Endodermal cell (in vitro differentiated cells): ENCODE measurements at regions not wholly inside any gene's neighbourhood (a gene's known extent, or its start where the extent isn't known, plus 50 kb on each side); places are given as distances from the start of the nearest gene placed in this dataset.

Experiments used
- DNase-seq: peaks from one replicate; pipeline ENCODE4 v3.0.0-alpha.2; 2017
- H3K27ac ChIP-seq: 2 replicates; pipeline ENCODE4 v1.5.1; 2013; ENCODE audit warnings: mild to moderate bottlenecking, low read depth, low read length, moderate library complexity
- H3K27me3 ChIP-seq: 2 replicates; pipeline ENCODE4 v1.6.1; 2013; ENCODE audit warnings: mild to moderate bottlenecking, low read length, moderate library complexity; ENCODE audit not compliant: insufficient read depth, control insufficient read depth, poor library complexity, severe bottlenecking
- H3K36me3 ChIP-seq: 2 replicates; pipeline ENCODE4 v1.7.0; 2013; ENCODE audit warnings: mild to moderate bottlenecking, low read length, moderate library complexity; ENCODE audit not compliant: control insufficient read depth, insufficient read depth
- H3K4me1 ChIP-seq: one replicate; pipeline ENCODE4 v1.7.0; 2013; ENCODE audit warnings: low read length; ENCODE audit not compliant: control insufficient read depth, insufficient read depth
- H3K4me3 ChIP-seq: 2 replicates; pipeline ENCODE4 v1.5.1; 2013; ENCODE audit warnings: mild to moderate bottlenecking, low read length, moderate library complexity
- H3K9ac ChIP-seq: 2 replicates; pipeline ENCODE4 v1.6.1; 2013; ENCODE audit warnings: mild to moderate bottlenecking, low read length, moderate library complexity; ENCODE audit not compliant: poor library complexity, severe bottlenecking; ENCODE audit errors: extremely low read depth
- H3K9me3 ChIP-seq: 2 replicates; pipeline ENCODE4 v1.6.1; 2013; ENCODE audit warnings: mild to moderate bottlenecking, low read length, moderate library complexity; ENCODE audit not compliant: control insufficient read depth
- H3K27ac Mint-ChIP-seq: 2 replicates; pipeline ENCODE4 v1.8.0; 2020; ENCODE audit warnings: mixed read lengths
- H3K27me3 Mint-ChIP-seq: 2 replicates; pipeline ENCODE4 v1.8.0; 2021; ENCODE audit warnings: mild to moderate bottlenecking, mixed read lengths; ENCODE audit not compliant: insufficient read depth
- H3K36me3 Mint-ChIP-seq: 2 replicates; pipeline ENCODE4 v1.8.0; 2020; ENCODE audit warnings: low read depth, mixed read lengths
- H3K4me1 Mint-ChIP-seq: 2 replicates; pipeline ENCODE4 v1.8.0; 2020; ENCODE audit warnings: mixed read lengths
- H3K4me3 Mint-ChIP-seq: 2 replicates; pipeline ENCODE4 v1.8.0; 2020; ENCODE audit warnings: mild to moderate bottlenecking, moderate library complexity, mixed read lengths
- H3K9me3 Mint-ChIP-seq: 2 replicates; pipeline ENCODE4 v1.8.0; 2020; ENCODE audit warnings: mild to moderate bottlenecking, mixed read lengths
- CTCF ChIP-seq: fragments of 200-600 bp; sonication (generic); conservative IDR thresholded peaks from 2 replicates; pipeline ENCODE4 v1.5.0; 2021; ENCODE audit warnings: antibody characterized with exemption, mild to moderate bottlenecking
- WGBS, 2 experiments: methylation state at CpG; one replicate each; pipeline versions ENCODE4 v1.1.5 to v1.1.7; 2013; ENCODE audit warnings: missing lambda C conversion rate in 2 of 2, mixed read lengths in 1 of 2; ENCODE audit not compliant: insufficient coverage in 1 of 2, insufficient read length in 1 of 2; 5-methylcytosine and 5-hydroxymethylcytosine counted together

DNA sequence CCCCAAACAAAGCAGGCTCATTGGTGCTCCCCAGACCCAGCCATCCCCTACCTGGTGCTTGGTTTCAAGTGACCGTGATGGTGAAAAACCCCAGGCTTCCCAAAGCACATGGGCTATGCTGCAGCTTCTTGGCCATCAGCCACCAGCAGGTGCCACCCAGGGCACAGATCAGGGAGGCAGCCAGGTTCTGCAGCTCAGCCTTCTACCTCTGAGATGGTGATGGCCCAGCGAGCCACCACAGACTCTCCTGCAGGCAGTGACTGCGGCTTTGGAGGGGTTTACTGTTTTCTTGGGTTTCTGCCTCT lies 70.0 kb upstream of the ALX4 start:
- 83 to 95% methylated on average over 1 to 3 of the region's 3 CpGs for WGBS, 2 experiments
- H3K27ac ChIP-seq = no peak overlapping the region
- no peak overlapping the region for H3K4me3 ChIP-seq
- Mint-ChIP-seq H3K4me1 (no peaks in the 10 kb centered on the region), H3K36me3 (no peaks in the 10 kb centered on the region), H3K27ac (no peak overlapping the region), H3K4me3 (no peak overlapping the region), H3K9me3 (no peaks in the 10 kb centered on the region), H3K27me3 (peaks cover 12% of the 10 kb centered on the region)
- H3K4me1 ChIP-seq = no peaks in the 10 kb centered on the region
- H3K9ac ChIP-seq = no peak overlapping the region
- H3K36me3 ChIP-seq = no peaks in the 10 kb centered on the region
- H3K27me3 ChIP-seq = no peaks in the 10 kb centered on the region
- no peak for DNase-seq
- peak; percentile 23 for TF ChIP-seq CTCF
- no peaks in the 10 kb centered on the region for H3K9me3 ChIP-seq

DNA sequence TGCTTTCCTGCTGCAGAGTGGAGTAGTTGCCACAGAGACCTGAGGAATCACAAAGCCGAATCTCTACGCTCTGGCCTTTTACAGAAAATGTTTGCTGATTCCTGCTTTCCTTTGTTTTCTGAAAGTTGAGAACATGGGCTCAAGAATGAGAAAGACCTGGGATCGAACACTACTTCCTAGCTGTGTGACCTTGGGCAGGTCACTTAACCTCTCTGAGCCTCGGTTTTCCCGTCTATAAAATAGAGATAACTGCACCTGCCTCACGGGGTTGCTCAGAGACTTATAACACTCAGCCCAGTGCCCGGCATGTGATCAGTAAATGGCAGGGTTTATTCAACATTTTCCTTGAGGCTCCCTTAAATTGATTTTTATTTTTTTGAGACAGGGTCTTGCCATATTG lies 70.9 kb upstream of the ALX4 start:
- Histone ChIP-seq H3K27me3 (no peaks in the 10 kb centered on the region), H3K4me3 (no peak overlapping the region), H3K27ac (no peak overlapping the region), H3K36me3 (no peaks in the 10 kb centered on the region), H3K9me3 (no peaks in the 10 kb centered on the region), H3K9ac (no peak overlapping the region), H3K4me1 (no peaks in the 10 kb centered on the region)
- H3K4me1 Mint-ChIP-seq = no peaks in the 10 kb centered on the region
- no peak overlapping the region for H3K27ac Mint-ChIP-seq
- H3K9me3 Mint-ChIP-seq = no peaks in the 10 kb centered on the region
- 91 to 94% methylated on average over 7 of the region's 7 CpGs for WGBS, 2 experiments
- H3K4me3 Mint-ChIP-seq = no peak overlapping the region
- no peak for TF ChIP-seq CTCF
- H3K27me3 Mint-ChIP-seq = peaks cover 9% of the 10 kb centered on the region
- H3K36me3 Mint-ChIP-seq = no peaks in the 10 kb centered on the region
- DNase-seq = no peak

DNA sequence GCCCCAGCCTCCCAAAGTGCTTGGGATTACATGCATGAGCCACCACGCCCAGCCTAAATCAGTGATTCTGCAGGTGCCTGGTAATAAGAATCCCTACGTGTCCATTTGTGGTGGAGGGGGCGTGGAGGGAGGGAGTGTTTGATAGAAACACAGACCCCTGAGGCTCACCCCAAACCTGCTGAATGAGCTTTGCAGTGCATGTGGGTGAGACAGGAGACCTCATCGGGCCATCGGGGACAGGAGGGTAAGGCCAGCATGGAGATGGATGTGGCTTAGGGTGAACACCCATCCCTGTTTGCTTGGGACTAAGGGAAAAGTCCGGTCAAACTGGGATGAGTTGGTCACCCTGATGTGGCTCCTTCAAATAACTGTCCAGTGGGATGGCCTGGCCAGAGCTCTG lies 71.3 kb upstream of the ALX4 start:
- Mint-ChIP-seq H3K36me3 (no peaks in the 10 kb centered on the region), H3K4me1 (no peaks in the 10 kb centered on the region), H3K4me3 (no peak overlapping the region), H3K9me3 (no peaks in the 10 kb centered on the region), H3K27ac (no peak overlapping the region), H3K27me3 (peaks cover 7% of the 10 kb centered on the region)
- Histone ChIP-seq H3K36me3 (no peaks in the 10 kb centered on the region), H3K4me3 (no peak overlapping the region), H3K27ac (no peak overlapping the region), H3K4me1 (no peaks in the 10 kb centered on the region), H3K27me3 (no peaks in the 10 kb centered on the region), H3K9ac (no peak overlapping the region), H3K9me3 (no peaks in the 10 kb centered on the region)
- TF ChIP-seq CTCF = no peak
- WGBS, 2 experiments = 88 to 93% methylated on average over 6 of the region's 6 CpGs
- DNase-seq = no peak
